GM19023 (cell line): ENCODE measurements at regions not wholly inside any gene's neighbourhood (a gene's known extent, or its start where the extent isn't known, plus 50 kb on each side); places are given as distances from the start of the nearest gene placed in this dataset.
"Not testable (repeated sequence)": the region's sequence is repeated elsewhere in the genome, so short reads cannot be mapped to it uniquely, and the experiment has no call there.

Source experiments
- ATAC-seq: cut with Tn5 transposase; IDR thresholded peaks from one replicate; pipeline ENCODE4 v1.9.1; 2021; ENCODE audit warnings: mild to moderate bottlenecking, moderate library complexity; ENCODE audit not compliant: unreplicated experiment

- no peak for ATAC-seq
Observed at GRCh38 chr9:22217254-22217653, 208.1 kb upstream of the CDKN2B start.

GRCh38 chr9:22225856-22226255, 216.8 kb upstream of the CDKN2B start:
- not testable (repeated sequence) for ATAC-seq

DNA sequence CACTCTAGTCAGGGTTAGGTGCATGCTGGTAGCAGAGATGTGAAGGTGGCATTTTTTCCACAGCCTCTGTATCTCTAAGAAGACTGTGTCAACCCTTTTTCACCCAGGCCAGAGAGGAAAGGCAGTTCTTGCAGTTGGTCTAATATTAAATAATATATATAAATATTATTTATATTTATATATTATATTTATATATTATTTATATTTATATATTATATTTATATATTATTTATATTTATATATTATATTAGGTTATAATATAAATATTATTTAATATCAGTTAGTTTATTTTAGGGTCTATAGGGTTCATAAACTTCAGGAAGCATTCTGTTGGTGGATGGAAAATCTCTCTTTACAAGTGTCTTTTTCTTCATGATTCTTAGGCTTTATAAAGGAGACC, 218.6 kb upstream of the DMRTA1 start:
- no peak for ATAC-seq

- ATAC-seq: no peak
Observed at GRCh38 chr9:22228542-22228941, 218.1 kb upstream of the DMRTA1 start.

DNA sequence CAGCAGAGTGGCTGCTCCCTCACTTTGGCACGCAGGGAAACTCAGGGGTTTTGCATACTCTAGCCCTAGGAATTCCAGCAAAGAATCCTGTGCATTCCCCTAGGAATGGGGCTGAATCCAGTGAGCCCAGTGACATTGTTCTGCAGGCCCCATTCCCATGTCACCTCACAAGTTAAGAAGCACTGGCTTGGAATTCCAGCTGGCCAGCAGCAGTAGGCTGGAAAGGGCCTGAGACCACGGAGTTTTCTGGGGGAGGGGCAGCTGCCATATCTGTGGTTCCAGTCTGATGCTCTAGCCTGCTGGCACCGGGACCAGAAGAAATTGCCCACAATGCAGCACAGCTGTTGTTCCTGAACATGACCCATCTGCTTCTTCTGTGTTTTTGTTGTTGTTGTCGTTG, 217.6 kb upstream of the DMRTA1 start:
- no peak for ATAC-seq

DNA sequence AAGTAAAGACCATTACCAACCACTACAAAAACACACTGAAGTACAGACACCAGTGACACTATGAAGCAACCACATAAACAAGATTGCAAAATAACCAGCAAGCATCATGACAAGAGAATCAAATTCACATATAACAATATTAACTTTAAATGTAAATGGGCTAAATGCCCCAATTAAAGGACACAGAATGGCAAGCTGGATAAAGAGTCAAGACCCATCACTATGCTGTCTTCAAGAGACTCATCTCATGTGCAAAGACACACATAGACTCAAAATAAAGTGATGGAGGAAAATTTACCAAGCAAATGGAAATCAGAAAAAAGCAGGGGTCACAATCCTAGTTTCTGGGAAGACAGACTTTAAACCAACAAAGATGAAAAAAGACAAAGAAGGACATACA, 215.3 kb upstream of the DMRTA1 start:
- not testable (repeated sequence) for ATAC-seq

GRCh38 chr9:22232971-22233370, 213.7 kb upstream of the DMRTA1 start:
- ATAC-seq: no peak

GRCh38 chr9:22237497-22238363, 208.9 kb upstream of the DMRTA1 start:
- ATAC-seq: no peak

- ATAC-seq: no peak
Observed at GRCh38 chr9:22238809-22239684, 207.6 kb upstream of the DMRTA1 start.

DNA sequence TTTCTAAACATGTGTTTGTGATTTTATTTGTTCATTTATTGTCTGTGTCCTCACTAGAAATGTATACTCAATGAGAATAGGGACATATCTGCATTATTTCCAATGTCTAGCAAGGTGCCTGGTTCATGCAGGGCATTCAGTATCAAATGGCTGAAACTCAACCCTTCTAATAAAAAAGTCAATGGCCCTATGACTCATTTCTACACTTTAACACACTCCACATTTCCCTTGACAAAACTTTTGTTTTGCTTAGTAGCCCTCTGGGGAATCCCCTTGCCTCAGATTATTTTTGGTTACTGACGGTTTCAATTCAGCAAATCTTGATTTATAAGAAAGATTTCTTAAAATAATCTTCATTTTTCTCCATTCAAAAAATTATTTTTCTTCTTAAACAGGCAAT, 206.0 kb upstream of the DMRTA1 start:
- ATAC-seq: peak; percentile 65

GRCh38 chr9:22241024-22241423, 205.6 kb upstream of the DMRTA1 start:
- ATAC-seq: no peak

- ATAC-seq: no peak
Observed at GRCh38 chr9:22241611-22242010, 205.0 kb upstream of the DMRTA1 start.

DNA sequence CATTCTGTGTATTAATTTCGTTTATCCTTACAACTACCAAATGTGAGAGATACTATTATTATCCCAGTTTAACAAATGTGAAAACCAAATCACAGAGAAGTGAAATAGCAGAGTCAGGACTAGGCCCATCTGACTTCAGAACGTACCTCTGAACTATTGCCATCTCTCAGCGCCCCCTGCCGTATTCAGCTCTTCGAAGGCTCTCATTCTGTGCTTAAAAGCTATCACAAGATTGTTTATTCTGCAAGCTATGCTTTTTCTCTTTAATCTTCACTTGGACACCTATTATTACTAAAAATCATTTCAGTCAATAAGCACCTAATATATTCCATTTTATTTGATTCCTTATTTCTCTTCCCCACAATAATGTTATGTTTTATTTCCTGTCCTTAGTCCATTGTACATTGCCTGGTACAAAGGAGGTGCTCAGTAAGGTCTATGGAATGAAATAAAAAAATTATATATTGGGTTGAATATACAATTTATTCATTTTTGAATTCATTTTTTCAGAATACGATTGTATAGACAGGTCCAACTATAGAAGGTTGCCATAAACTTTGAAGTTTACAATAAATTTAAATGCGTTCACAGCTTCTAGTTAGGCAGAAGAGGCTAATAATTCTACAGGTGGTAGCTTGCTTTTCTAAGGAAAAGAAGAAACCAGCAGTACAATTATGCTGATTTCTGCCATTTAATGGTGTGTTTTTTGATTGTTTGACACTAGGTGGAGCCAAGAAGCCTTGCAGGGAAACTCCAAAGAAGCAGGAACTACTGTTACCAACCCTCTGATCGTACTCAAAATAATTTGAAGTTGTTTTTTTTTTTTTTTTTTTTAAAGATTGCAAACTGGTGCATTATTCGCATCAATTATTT, 202.2 kb upstream of the DMRTA1 start:
- no peak for ATAC-seq

GRCh38 chr9:22255337-22255736, 191.3 kb upstream of the DMRTA1 start:
- no peak for ATAC-seq

GRCh38 chr9:22256381-22256780, 190.2 kb upstream of the DMRTA1 start:
- no peak for ATAC-seq

- no peak for ATAC-seq
Observed at GRCh38 chr9:22257026-22257816, 189.4 kb upstream of the DMRTA1 start.

DNA sequence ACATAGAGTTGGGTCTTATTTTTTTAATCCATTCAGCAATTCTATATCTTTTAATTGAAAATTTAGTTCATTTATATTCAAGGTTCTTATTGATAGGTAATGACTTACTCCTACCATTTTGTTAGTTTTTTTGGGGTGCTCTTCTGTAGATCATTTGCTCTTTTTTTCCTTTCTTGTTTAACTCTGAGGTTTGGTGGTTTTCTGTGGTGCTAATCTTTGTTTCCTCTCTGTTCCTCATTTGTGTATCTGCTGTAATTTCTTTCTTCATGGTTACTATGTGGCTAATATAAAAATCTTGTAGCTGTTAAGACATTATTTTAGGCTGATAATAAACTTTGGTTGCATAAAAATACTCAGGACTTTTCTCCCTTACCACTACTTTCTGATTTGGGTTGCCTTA, 181.6 kb upstream of the DMRTA1 start:
- ATAC-seq: no peak

DNA sequence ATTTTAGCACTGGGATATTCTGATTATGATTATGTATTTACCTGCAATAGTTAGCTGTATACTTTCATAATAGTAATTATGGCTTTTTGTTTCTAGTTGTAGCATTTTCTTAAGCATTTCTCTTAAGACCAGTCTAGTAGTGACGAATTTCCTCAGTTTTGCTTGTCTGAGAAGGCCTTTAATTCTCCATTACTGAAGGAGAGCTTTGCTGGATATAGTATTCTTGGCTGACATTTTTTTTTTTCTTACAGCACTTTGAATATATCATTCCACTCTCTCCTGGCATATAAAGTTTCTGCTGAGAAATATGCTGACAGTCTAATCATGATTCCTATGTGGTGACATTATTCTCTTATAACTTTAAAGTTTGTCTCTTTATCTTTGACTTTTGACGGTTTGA, 181.1 kb upstream of the DMRTA1 start:
- no peak for ATAC-seq

DNA sequence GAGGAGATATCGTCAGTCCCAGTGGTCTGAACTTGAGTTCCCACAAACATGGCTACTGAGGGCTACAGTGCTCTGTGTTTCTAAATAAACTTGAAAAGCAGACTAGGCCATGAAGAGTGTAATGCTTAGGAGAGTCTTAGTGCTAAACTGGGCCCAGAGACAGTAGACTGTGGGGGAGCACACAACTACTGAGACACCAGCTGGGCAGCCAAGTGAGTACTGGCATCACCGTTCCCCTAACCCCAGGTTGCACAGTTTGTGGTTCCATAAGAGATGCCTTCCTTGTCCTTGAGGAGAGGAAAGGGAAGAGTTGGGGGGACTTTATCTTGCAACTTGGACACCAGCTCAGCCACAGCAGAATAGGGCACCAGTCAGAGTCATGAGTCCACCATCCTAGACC, 172.1 kb upstream of the DMRTA1 start:
- ATAC-seq: no peak

- ATAC-seq: no peak
Observed at GRCh38 chr9:22278426-22278825, 168.2 kb upstream of the DMRTA1 start.
